ENCODE measurements at regions not wholly inside any gene's neighbourhood (a gene's known extent, or its start where the extent isn't known, plus 50 kb on each side); places are given as distances from the start of the nearest gene placed in this dataset.

DNA sequence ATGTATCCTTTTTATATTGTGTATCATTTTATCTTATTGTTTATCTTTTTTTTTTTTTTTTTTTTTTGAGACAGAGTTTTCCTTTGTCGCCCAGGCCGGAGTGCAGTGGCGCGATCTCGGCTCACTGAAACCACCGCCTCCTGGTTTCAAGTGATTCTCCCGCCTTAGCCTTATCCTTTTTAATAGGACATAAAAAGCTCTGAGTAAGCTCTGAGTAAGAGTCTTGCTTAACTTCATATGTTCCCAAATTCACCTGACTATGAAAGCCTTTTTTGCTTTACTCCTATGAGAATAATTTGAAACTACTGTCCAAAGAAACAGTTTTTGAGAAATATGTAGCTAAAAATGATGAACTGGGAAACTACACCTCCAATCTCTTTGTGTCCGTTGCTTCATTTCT, 525.5 kb downstream of the IRS1 start:
- DNase-seq: no peak
- H3K36me3 ChIP-seq (ENCODE audit: low read depth, missing control alignments): no peaks in the 10 kb centered on the region
- H3K9me3 ChIP-seq: no peaks in the 10 kb centered on the region
- WGBS, 2 donors: 88 to 91% methylated on average over 8 of the region's 8 CpGs
- no peaks in the 10 kb centered on the region for H3K4me1 ChIP-seq
- intact Hi-C loops (cut with DNase I; ENCODE audit: low total_unique reads): no loop called here
- no peak for TF ChIP-seq CTCF (IDR thresholded peaks at IDR 0.05)
- TF ChIP-seq POLR2A (IDR thresholded peaks at IDR 0.05): no peak
- no peak overlapping the region for H3K4me3 ChIP-seq
- H3K27me3 ChIP-seq: no peaks in the 10 kb centered on the region
- no peak overlapping the region for H3K27ac ChIP-seq

- no peak overlapping the region for H3K27ac ChIP-seq
- no peaks in the 10 kb centered on the region for H3K9me3 ChIP-seq
- H3K27me3 ChIP-seq: no peaks in the 10 kb centered on the region
- no peaks in the 10 kb centered on the region for H3K36me3 ChIP-seq (ENCODE audit: low read depth, missing control alignments)
- TF ChIP-seq CTCF (IDR thresholded peaks at IDR 0.05): no peak
- TF ChIP-seq POLR2A (IDR thresholded peaks at IDR 0.05): no peak
- no peaks in the 10 kb centered on the region for H3K4me1 ChIP-seq
- no peak overlapping the region for H3K4me3 ChIP-seq
- intact Hi-C loops (cut with DNase I; ENCODE audit: low total_unique reads): no loop called here
- no peak for DNase-seq
Observed at GRCh38 chr2:226273440-226273839, 526.2 kb downstream of the IRS1 start.

- intact Hi-C loops (cut with DNase I; ENCODE audit: low total_unique reads): no loop called here
- 67 to 78% methylated on average over 1 of the region's 1 CpG for WGBS, 2 donors
- Histone ChIP-seq H3K9me3 (no peaks in the 10 kb centered on the region), H3K4me3 (no peak overlapping the region), H3K27me3 (no peaks in the 10 kb centered on the region), H3K36me3 (ENCODE audit: low read depth, missing control alignments) (no peaks in the 10 kb centered on the region), H3K4me1 (no peaks in the 10 kb centered on the region), H3K27ac (no peak overlapping the region)
- TF ChIP-seq POLR2A (IDR thresholded peaks at IDR 0.05): no peak
- no peak for TF ChIP-seq CTCF (IDR thresholded peaks at IDR 0.05)
- DNase-seq: no peak
Observed at GRCh38 chr2:226272435-226272834, 527.2 kb downstream of the IRS1 start.

DNA sequence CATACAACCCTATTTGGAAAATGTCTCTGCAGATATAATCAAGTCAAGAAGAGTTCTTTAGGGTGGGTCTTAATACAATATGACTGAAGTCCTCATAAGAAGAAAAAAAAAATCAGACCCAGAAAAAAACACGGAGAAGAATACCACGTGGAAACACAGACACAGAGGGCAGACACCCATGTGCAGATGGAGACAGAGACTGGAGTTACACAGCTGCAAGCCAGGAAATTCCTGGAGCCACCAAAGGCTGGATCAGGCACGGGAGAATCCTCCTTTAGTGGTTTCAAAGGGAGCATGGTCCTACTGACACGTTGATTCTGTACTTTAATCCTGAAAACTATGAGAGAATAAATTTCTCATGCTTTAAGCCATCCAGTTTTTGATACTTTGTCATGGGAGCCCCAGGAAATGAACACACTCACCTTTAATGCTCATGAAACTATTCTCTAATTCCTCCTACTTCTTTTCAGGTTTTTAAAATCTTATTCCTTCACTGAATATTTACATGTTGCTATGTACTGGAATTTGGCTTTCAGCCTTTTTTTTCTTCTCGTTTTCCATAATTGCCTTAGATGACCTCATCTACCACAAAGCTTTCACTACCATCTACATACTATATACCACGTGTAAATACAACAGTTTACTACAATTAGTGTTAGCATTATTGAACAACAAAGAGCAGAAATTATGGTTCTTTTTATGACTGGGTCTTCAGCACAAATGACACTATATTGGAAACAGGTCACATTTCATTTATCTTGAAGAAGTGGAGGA, 529.1 kb downstream of the IRS1 start:
- TF ChIP-seq CTCF (IDR thresholded peaks at IDR 0.05) (no peak), POLR2A (IDR thresholded peaks at IDR 0.05) (no peak)
- Histone ChIP-seq H3K4me3 (no peak overlapping the region), H3K36me3 (ENCODE audit: low read depth, missing control alignments) (no peaks in the 10 kb centered on the region), H3K9me3 (no peaks in the 10 kb centered on the region), H3K27ac (no peak overlapping the region), H3K4me1 (no peaks in the 10 kb centered on the region), H3K27me3 (no peaks in the 10 kb centered on the region)
- no peak for DNase-seq
- 55 to 62% methylated on average over 6 of the region's 6 CpGs for WGBS, 2 donors
- intact Hi-C loops (cut with DNase I; ENCODE audit: low total_unique reads): no loop called here

Data from testis (tissue), 2 donors.